Fibroblast of lung (primary cell): ENCODE measurements at regions not wholly inside any gene's neighbourhood (a gene's known extent, or its start where the extent isn't known, plus 50 kb on each side); places are given as distances from the start of the nearest gene placed in this dataset.

ENCODE experiments used
- DNase-seq, 2 donors: peaks; one replicate each; pipeline versions ENCODE4 v3.0.0 to v3.0.0-alpha.2; 2010; ENCODE audit warnings: low read depth in 2 of 2
- H2AFZ ChIP-seq: 2 replicates; pipeline ENCODE4 v1.5.1; 2012; ENCODE audit warnings: low read length, control low read depth, inconsistent platforms
- H3K27ac ChIP-seq: 2 replicates; pipeline ENCODE4 v1.5.1; 2011; ENCODE audit warnings: low read length, control low read depth; ENCODE audit not compliant: insufficient read depth
- H3K27me3 ChIP-seq: 2 replicates; pipeline ENCODE4 v1.5.1; 2011; ENCODE audit warnings: mild to moderate bottlenecking, low read length; ENCODE audit not compliant: control insufficient read depth, insufficient read depth
- H3K36me3 ChIP-seq: 2 replicates; pipeline ENCODE4 v1.5.1; 2011; ENCODE audit warnings: low read length; ENCODE audit not compliant: control insufficient read depth, insufficient read depth
- H3K4me1 ChIP-seq: 2 replicates; pipeline ENCODE4 v1.5.1; 2011; ENCODE audit warnings: low read length; ENCODE audit not compliant: control insufficient read depth, insufficient read depth; ENCODE audit errors: extremely low read depth
- H3K4me2 ChIP-seq: 2 replicates; pipeline ENCODE4 v1.5.1; 2011; ENCODE audit warnings: low read length, control low read depth; ENCODE audit not compliant: insufficient read depth; ENCODE audit errors: extremely low read depth
- H3K4me3 ChIP-seq, 4 experiments: fragments of 200-600 bp in 1 of 4; sonication (generic) in 1 of 4; replicated peaks in 1 of 4; 2 replicates each; pipeline ENCODE4 v1.5.1; 2011 to 2016; ENCODE audit warnings: low read length in 4 of 4, low read depth in 3 of 4, mild to moderate bottlenecking in 3 of 4, control low read depth in 2 of 4, inconsistent platforms in 1 of 4, mixed read lengths in 1 of 4; ENCODE audit not compliant: insufficient read depth in 1 of 4; ENCODE audit errors: control extremely low read depth in 1 of 4
- H3K79me2 ChIP-seq: 2 replicates; pipeline ENCODE4 v1.5.1; 2012; ENCODE audit warnings: mild to moderate bottlenecking, low read length, inconsistent platforms; ENCODE audit not compliant: control insufficient read depth, insufficient read depth
- H3K9ac ChIP-seq: 2 replicates; pipeline ENCODE4 v1.5.1; 2011; ENCODE audit warnings: mild to moderate bottlenecking, low read length, control low read depth; ENCODE audit not compliant: insufficient read depth
- H3K9me3 ChIP-seq: 2 replicates; pipeline ENCODE4 v1.5.1; 2012; ENCODE audit warnings: low read depth, low read length; ENCODE audit not compliant: control insufficient read depth, insufficient read depth
- H4K20me1 ChIP-seq: 2 replicates; pipeline ENCODE4 v1.5.1; 2011; ENCODE audit warnings: low read length; ENCODE audit not compliant: control insufficient read depth, insufficient read depth; ENCODE audit errors: extremely low read depth
- CTCF ChIP-seq, 2 donors: IDR thresholded peaks in 1 of 2; conservative IDR thresholded peaks in 1 of 2; 1 replicate in 1 of 2; 2 replicates in 1 of 2; pipeline ENCODE4 v1.5.1; 2011 to 2012; ENCODE audit warnings: low read length in 2 of 2, control low read depth in 1 of 2, inconsistent platforms in 1 of 2, low read depth in 1 of 2, mild to moderate bottlenecking in 1 of 2
- EZH2 ChIP-seq: IDR thresholded peaks from 2 replicates; pipeline ENCODE4 v1.5.1; 2012; ENCODE audit warnings: low read length, control low read depth, mild to moderate bottlenecking; ENCODE audit errors: missing control alignments

- no peaks in the 10 kb centered on the region for H3K27me3 ChIP-seq
- H3K9me3 ChIP-seq: no peaks in the 10 kb centered on the region
- no peak overlapping the region for H3K4me3 ChIP-seq
- H3K9ac ChIP-seq: no peak overlapping the region
- DNase-seq: peak; percentile 59 to 74
- H3K27ac ChIP-seq: no peak overlapping the region
- no peaks in the 10 kb centered on the region for H4K20me1 ChIP-seq
- H3K36me3 ChIP-seq: no peaks in the 10 kb centered on the region
- no peaks in the 10 kb centered on the region for H3K79me2 ChIP-seq
- no peaks in the 10 kb centered on the region for H3K4me1 ChIP-seq
- TF ChIP-seq CTCF (conservative IDR thresholded peaks at IDR 0.05 in 1 of 2, IDR thresholded peaks at IDR 0.05 in 1 of 2; ENCODE audit: low read depth in 1 of 2, low read length in 2 of 2) (no peak), EZH2 (no peak)
- no peak overlapping the region for H3K4me2 ChIP-seq
- no peak overlapping the region for H2AFZ ChIP-seq
Measured at GRCh38 chr12:67592228-67593011, 56.1 kb upstream of the DYRK2 start.

GRCh38 chr12:67593041-67593440 lies 55.5 kb upstream of the DYRK2 start:
- Histone ChIP-seq H2AFZ (no peak overlapping the region), H3K4me2 (peak overlapping the region; percentile 17), H3K36me3 (no peaks in the 10 kb centered on the region), H3K27ac (no peak overlapping the region), H3K9ac (no peak overlapping the region), H3K79me2 (no peaks in the 10 kb centered on the region), H3K27me3 (no peaks in the 10 kb centered on the region), H3K9me3 (no peaks in the 10 kb centered on the region), H3K4me1 (no peaks in the 10 kb centered on the region), H3K4me3 (no peak overlapping the region), H4K20me1 (no peaks in the 10 kb centered on the region)
- no peak for TF ChIP-seq CTCF (conservative IDR thresholded peaks at IDR 0.05 in 1 of 2, IDR thresholded peaks at IDR 0.05 in 1 of 2; ENCODE audit: low read depth in 1 of 2, low read length in 2 of 2)
- no peak for TF ChIP-seq EZH2
- DNase-seq: peak; percentile 4 to 52

GRCh38 chr12:67593461-67594330 lies 54.8 kb upstream of the DYRK2 start:
- H3K4me3 ChIP-seq: no peak overlapping the region
- H3K79me2 ChIP-seq: no peaks in the 10 kb centered on the region
- H4K20me1 ChIP-seq: no peaks in the 10 kb centered on the region
- no peak overlapping the region for H2AFZ ChIP-seq
- no peaks in the 10 kb centered on the region for H3K9me3 ChIP-seq
- no peaks in the 10 kb centered on the region for H3K27me3 ChIP-seq
- no peak overlapping the region for H3K9ac ChIP-seq
- H3K36me3 ChIP-seq: no peaks in the 10 kb centered on the region
- DNase-seq: no peak
- no peak overlapping the region for H3K27ac ChIP-seq
- H3K4me1 ChIP-seq: no peaks in the 10 kb centered on the region
- TF ChIP-seq CTCF (conservative IDR thresholded peaks at IDR 0.05 in 1 of 2, IDR thresholded peaks at IDR 0.05 in 1 of 2; ENCODE audit: low read depth in 1 of 2, low read length in 2 of 2): no peak
- TF ChIP-seq EZH2: no peak
- no peak overlapping the region for H3K4me2 ChIP-seq
